Mesodermal cell (in vitro differentiated cells): ENCODE measurements at regions not wholly inside any gene's neighbourhood (a gene's known extent, or its start where the extent isn't known, plus 50 kb on each side); places are given as distances from the start of the nearest gene placed in this dataset.

Experiments used
- H3K27ac ChIP-seq: 2 replicates; pipeline ENCODE4 v1.7.0; 2013; ENCODE audit warnings: mild to moderate bottlenecking, low read depth, low read length, moderate library complexity; ENCODE audit not compliant: severe bottlenecking
- H3K36me3 ChIP-seq: 2 replicates; pipeline ENCODE4 v1.7.1; 2013; ENCODE audit warnings: mild to moderate bottlenecking, low read length, moderate library complexity; ENCODE audit not compliant: control insufficient read depth, insufficient read depth
- H3K4me1 ChIP-seq: one replicate; pipeline ENCODE4 v1.7.1; 2013; ENCODE audit warnings: mild to moderate bottlenecking, low read length; ENCODE audit not compliant: insufficient read depth, control insufficient read depth, poor library complexity, severe bottlenecking
- H3K4me3 ChIP-seq: 2 replicates; pipeline ENCODE4 v1.7.0; 2013; ENCODE audit warnings: low read length, control low read depth, mild to moderate bottlenecking; ENCODE audit not compliant: insufficient read depth, poor library complexity, severe bottlenecking; ENCODE audit errors: extremely low read depth
- H3K9me3 ChIP-seq: 2 replicates; pipeline ENCODE4 v1.7.1; 2013; ENCODE audit warnings: mild to moderate bottlenecking, low read length, moderate library complexity; ENCODE audit not compliant: control insufficient read depth
- WGBS, 2 experiments: methylation state at CpG; one replicate each; pipeline ENCODE4 v1.1.5; 2013; ENCODE audit warnings: missing lambda C conversion rate in 2 of 2; ENCODE audit not compliant: insufficient coverage in 2 of 2; 5-methylcytosine and 5-hydroxymethylcytosine counted together

- WGBS, 2 experiments = 82 to 87% methylated on average over 6 to 7 of the region's 9 CpGs
- H3K36me3 ChIP-seq = no peaks in the 10 kb centered on the region
- no peaks in the 10 kb centered on the region for H3K4me1 ChIP-seq
- no peak overlapping the region for H3K27ac ChIP-seq
- no peak overlapping the region for H3K4me3 ChIP-seq
- H3K9me3 ChIP-seq = no peaks in the 10 kb centered on the region
These were observed 332.0 kb upstream of the SLCO3A1 start for GRCh38 chr15:91521548-91521947.

- H3K36me3 ChIP-seq = no peaks in the 10 kb centered on the region
These were observed 331.5 kb upstream of the SLCO3A1 start for GRCh38 chr15:91521996-91522395.

GRCh38 chr15:91522605-91523332 is 330.7 kb upstream of the SLCO3A1 start:
- Histone ChIP-seq H3K9me3 (no peaks in the 10 kb centered on the region), H3K4me3 (no peak overlapping the region), H3K36me3 (no peaks in the 10 kb centered on the region), H3K4me1 (no peaks in the 10 kb centered on the region), H3K27ac (no peak overlapping the region)
- WGBS, 2 experiments = 60 to 72% methylated on average over 1 to 2 of the region's 2 CpGs

More at GRCh38 chr15:91521996-91522395, 331.5 kb upstream of the SLCO3A1 start:
- H3K27ac ChIP-seq = no peak overlapping the region
- 78 to 86% methylated on average over 1 of the region's 2 CpGs for WGBS, 2 experiments
- no peaks in the 10 kb centered on the region for H3K4me1 ChIP-seq
- no peaks in the 10 kb centered on the region for H3K9me3 ChIP-seq
- H3K4me3 ChIP-seq = no peak overlapping the region

- Histone ChIP-seq H3K27ac (no peak overlapping the region), H3K4me3 (no peak overlapping the region), H3K9me3 (no peaks in the 10 kb centered on the region), H3K4me1 (no peaks in the 10 kb centered on the region), H3K36me3 (no peaks in the 10 kb centered on the region)
- 100% methylated on average over 1 of the region's 1 CpG; no CpG with 5 or more reads in 1 of the 2 experiments for WGBS, 2 experiments
These were observed 329.9 kb upstream of the SLCO3A1 start for GRCh38 chr15:91523596-91523995.

GRCh38 chr15:91524534-91524933 is 329.0 kb upstream of the SLCO3A1 start:
- no peaks in the 10 kb centered on the region for H3K4me1 ChIP-seq
- H3K9me3 ChIP-seq = no peaks in the 10 kb centered on the region
- no peak overlapping the region for H3K4me3 ChIP-seq
- 75 to 83% methylated on average over 1 to 2 of the region's 2 CpGs for WGBS, 2 experiments
- no peaks in the 10 kb centered on the region for H3K36me3 ChIP-seq
- H3K27ac ChIP-seq = no peak overlapping the region

GRCh38 chr15:91525751-91526150 is 327.8 kb upstream of the SLCO3A1 start:
- no peaks in the 10 kb centered on the region for H3K9me3 ChIP-seq
- no peak overlapping the region for H3K4me3 ChIP-seq
- no peak overlapping the region for H3K27ac ChIP-seq
- no peaks in the 10 kb centered on the region for H3K4me1 ChIP-seq
- 86 to 92% methylated on average over 2 to 3 of the region's 3 CpGs for WGBS, 2 experiments
- H3K36me3 ChIP-seq = no peaks in the 10 kb centered on the region

GRCh38 chr15:91526424-91526823 is 327.1 kb upstream of the SLCO3A1 start:
- Histone ChIP-seq H3K4me3 (no peak overlapping the region), H3K9me3 (no peaks in the 10 kb centered on the region)
- 80 to 100% methylated on average over 1 to 2 of the region's 2 CpGs for WGBS, 2 experiments

GRCh38 chr15:91528801-91529200 is 324.7 kb upstream of the SLCO3A1 start:
- H3K36me3 ChIP-seq = no peaks in the 10 kb centered on the region
- WGBS, 2 experiments = 94 to 100% methylated on average over 4 of the region's 5 CpGs

More at GRCh38 chr15:91526424-91526823, 327.1 kb upstream of the SLCO3A1 start:
- no peaks in the 10 kb centered on the region for H3K4me1 ChIP-seq
- no peak overlapping the region for H3K27ac ChIP-seq
- no peaks in the 10 kb centered on the region for H3K36me3 ChIP-seq

GRCh38 chr15:91529534-91529933 is 324.0 kb upstream of the SLCO3A1 start:
- 83 to 90% methylated on average over 2 of the region's 5 CpGs for WGBS, 2 experiments
- Histone ChIP-seq H3K36me3 (no peaks in the 10 kb centered on the region), H3K4me3 (no peak overlapping the region), H3K9me3 (no peaks in the 10 kb centered on the region), H3K4me1 (no peaks in the 10 kb centered on the region), H3K27ac (no peak overlapping the region)

More at GRCh38 chr15:91528801-91529200, 324.7 kb upstream of the SLCO3A1 start:
- Histone ChIP-seq H3K9me3 (no peaks in the 10 kb centered on the region), H3K4me1 (no peaks in the 10 kb centered on the region), H3K4me3 (no peak overlapping the region), H3K27ac (no peak overlapping the region)

GRCh38 chr15:91530279-91530678 is 323.2 kb upstream of the SLCO3A1 start:
- Histone ChIP-seq H3K4me3 (no peak overlapping the region), H3K27ac (no peak overlapping the region), H3K9me3 (no peaks in the 10 kb centered on the region), H3K4me1 (no peaks in the 10 kb centered on the region), H3K36me3 (no peaks in the 10 kb centered on the region)
- 91 to 100% methylated on average over 2 to 4 of the region's 6 CpGs for WGBS, 2 experiments

- Histone ChIP-seq H3K4me3 (no peak overlapping the region), H3K9me3 (no peaks in the 10 kb centered on the region), H3K4me1 (no peaks in the 10 kb centered on the region), H3K27ac (no peak overlapping the region), H3K36me3 (no peaks in the 10 kb centered on the region)
- 94 to 96% methylated on average over 5 to 9 of the region's 9 CpGs for WGBS, 2 experiments
These were observed 322.4 kb upstream of the SLCO3A1 start for GRCh38 chr15:91530956-91531582.
